Neural cell (in vitro differentiated cells): ENCODE measurements at regions not wholly inside any gene's neighbourhood (a gene's known extent, or its start where the extent isn't known, plus 50 kb on each side); places are given as distances from the start of the nearest gene placed in this dataset.

Experiments used
- H2AFZ ChIP-seq: fragments of 200-600, 300-800 bp; sonication (generic), shearing (Covaris generic); 2 replicates; pipeline ENCODE4 v1.6.0; 2014; ENCODE audit warnings: low read depth, mild to moderate bottlenecking, antibody characterized with exemption, low read length, moderate library complexity
- H3F3A ChIP-seq: fragments of 200-600 bp; shearing (Covaris generic); 2 replicates; pipeline ENCODE4 v1.6.1; 2016; ENCODE audit warnings: mild to moderate bottlenecking, moderate library complexity, mixed read lengths, antibody characterized with exemption, low read length; ENCODE audit not compliant: insufficient read depth, poor library complexity, severe bottlenecking
- H3K27ac ChIP-seq: fragments of 200-600, 300-800 bp; sonication (generic), shearing (Covaris generic); 2 replicates; pipeline ENCODE4 v1.5.1; 2014; ENCODE audit warnings: mild to moderate bottlenecking, low read length, moderate library complexity
- H3K27me3 ChIP-seq: fragments of 300-800, 200-600 bp; sonication (generic), shearing (Covaris generic); 2 replicates; pipeline ENCODE4 v1.6.0; 2014; ENCODE audit warnings: mild to moderate bottlenecking, low read depth, low read length, moderate library complexity; ENCODE audit not compliant: insufficient read depth
- H3K36me3 ChIP-seq: fragments of 300-800, 200-600 bp; sonication (generic), shearing (Covaris generic); 2 replicates; pipeline ENCODE4 v1.5.1; 2014; ENCODE audit warnings: mild to moderate bottlenecking, antibody characterized with exemption, low read length, moderate library complexity; ENCODE audit not compliant: insufficient read depth
- H3K4me2 ChIP-seq: fragments of 300-800, 200-600 bp; sonication (generic), shearing (Covaris generic); 2 replicates; pipeline ENCODE4 v1.6.0; 2014; ENCODE audit warnings: mild to moderate bottlenecking, low read length
- H3K4me3 ChIP-seq: fragments of 300-800, 200-600 bp; sonication (generic), shearing (Covaris generic); 2 replicates; pipeline ENCODE4 v1.5.1; 2014; ENCODE audit warnings: mild to moderate bottlenecking, low read length, moderate library complexity
- H3K79me2 ChIP-seq: fragments of 200-600 bp; shearing (Covaris generic); replicated peaks from 2 replicates; pipeline ENCODE4 v1.6.0; 2014; ENCODE audit warnings: mild to moderate bottlenecking, low read length, moderate library complexity; ENCODE audit not compliant: insufficient read depth
- H3K9ac ChIP-seq: fragments of 300-800, 200-600 bp; sonication (generic), shearing (Covaris generic); 2 replicates; pipeline ENCODE4 v1.6.1; 2016; ENCODE audit warnings: mild to moderate bottlenecking, low read length, mixed read lengths
- H3K9me2 ChIP-seq: fragments of 200-600 bp; shearing (Covaris generic); 2 replicates; pipeline ENCODE4 v1.6.1; 2016; ENCODE audit warnings: mild to moderate bottlenecking, low read length, mixed read lengths; ENCODE audit not compliant: insufficient read depth
- H3K9me3 ChIP-seq: fragments of 200-600, 300-800 bp; sonication (generic), shearing (Covaris generic); 2 replicates; pipeline ENCODE4 v1.6.1; 2016; ENCODE audit warnings: mild to moderate bottlenecking, mixed run types, low read length, moderate library complexity, mixed read lengths
- H4K20me1 ChIP-seq: fragments of 200-600 bp; shearing (Covaris generic); 2 replicates; pipeline ENCODE4 v1.6.1; 2016; ENCODE audit warnings: mild to moderate bottlenecking, mixed run types; ENCODE audit not compliant: insufficient read depth
- EP300 ChIP-seq: fragments of 450-650 bp; conservative IDR thresholded peaks from 2 replicates; pipeline ENCODE4 v1.6.1; 2014; ENCODE audit warnings: antibody characterized with exemption, mild to moderate bottlenecking, moderate library complexity; ENCODE audit not compliant: poor library complexity, severe bottlenecking
- EZH2 ChIP-seq: fragments of 200-600, 300-800 bp; shearing (Covaris generic), sonication (generic); IDR thresholded peaks from 2 replicates; pipeline ENCODE4 v1.6.1; 2014; ENCODE audit warnings: antibody characterized with exemption, low read length, borderline replicate concordance, mild to moderate bottlenecking; ENCODE audit not compliant: insufficient read depth, poor library complexity, severe bottlenecking
- MXI1 ChIP-seq: fragments of 450-650 bp; conservative IDR thresholded peaks from 2 replicates; pipeline ENCODE4 v1.6.1; 2014; ENCODE audit warnings: antibody characterized with exemption, mild to moderate bottlenecking; ENCODE audit not compliant: poor library complexity, severe bottlenecking
- POLR2AphosphoS5 ChIP-seq: IDR thresholded peaks from 2 replicates; pipeline ENCODE4 v1.6.1; 2012
- RAD21 ChIP-seq: fragments of 450-650 bp; conservative IDR thresholded peaks from 2 replicates; pipeline ENCODE4 v1.6.1; 2014; ENCODE audit warnings: antibody characterized with exemption, mild to moderate bottlenecking, moderate library complexity
- SMC3 ChIP-seq: fragments of 450-650 bp; conservative IDR thresholded peaks from 2 replicates; pipeline ENCODE4 v1.6.1; 2014; ENCODE audit warnings: antibody characterized with exemption, mild to moderate bottlenecking, moderate library complexity; ENCODE audit not compliant: poor library complexity
- TAF1 ChIP-seq: IDR thresholded peaks from 2 replicates; pipeline ENCODE4 v1.6.1; 2012; ENCODE audit warnings: low read depth
- TF ChIP-seq, protein P1 (sequence below): IDR thresholded peaks from 2 replicates; pipeline ENCODE4 v1.6.1; 2012; ENCODE audit warnings: borderline replicate concordance
- TF ChIP-seq, protein P2 (sequence below): fragments of 450-650 bp; IDR thresholded peaks from 2 replicates; pipeline ENCODE4 v1.5.1; 2014; ENCODE audit warnings: antibody characterized with exemption, mild to moderate bottlenecking, moderate library complexity; ENCODE audit not compliant: poor library complexity, severe bottlenecking

DNA sequence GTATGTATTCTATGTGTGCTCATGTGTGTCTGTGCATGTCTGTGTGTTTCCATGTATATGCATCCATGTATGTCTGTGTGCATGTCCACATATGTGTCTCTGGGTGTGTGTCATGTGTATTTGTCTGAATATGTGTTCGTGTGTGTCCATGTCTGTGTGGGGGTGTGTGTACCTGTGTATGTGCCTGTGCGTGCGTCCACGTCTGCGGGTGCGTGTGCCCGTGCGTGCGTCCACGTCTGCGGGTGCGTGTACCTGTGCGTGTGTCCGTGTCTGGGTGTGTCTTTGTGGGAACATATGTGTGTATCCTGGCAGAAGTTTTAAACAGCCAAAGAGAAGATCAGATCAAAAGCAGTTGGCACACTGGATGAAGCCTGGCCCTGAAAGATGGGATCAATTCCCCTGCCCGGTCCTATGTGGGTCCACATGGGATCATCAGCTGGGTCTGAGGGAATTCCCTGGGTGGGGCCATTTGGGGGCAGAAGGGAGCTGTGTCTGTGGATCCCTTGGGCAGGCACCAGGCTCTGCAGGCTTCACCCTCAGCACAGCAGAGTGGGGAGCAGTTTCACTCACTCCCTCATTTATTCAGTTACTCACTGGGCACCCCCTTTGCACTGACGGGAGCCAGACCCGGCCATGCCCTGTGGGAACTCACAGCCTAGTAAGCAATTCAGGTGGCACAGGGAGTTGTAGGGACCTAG is 167.4 kb downstream of the MN1 start:
- Histone ChIP-seq H4K20me1 (no peaks in the 10 kb centered on the region), H3K9me2 (no peaks in the 10 kb centered on the region), H3K9ac (no peak overlapping the region), H3K4me3 (no peak overlapping the region), H3F3A (no peaks in the 10 kb centered on the region), H3K79me2 (no peaks in the 10 kb centered on the region), H3K4me2 (no peak overlapping the region), H3K27ac (no peak overlapping the region), H3K36me3 (no peaks in the 10 kb centered on the region), H3K9me3 (no peaks in the 10 kb centered on the region), H2AFZ (no peak overlapping the region), H3K27me3 (no peaks in the 10 kb centered on the region)
- TF ChIP-seq, protein P1, sequence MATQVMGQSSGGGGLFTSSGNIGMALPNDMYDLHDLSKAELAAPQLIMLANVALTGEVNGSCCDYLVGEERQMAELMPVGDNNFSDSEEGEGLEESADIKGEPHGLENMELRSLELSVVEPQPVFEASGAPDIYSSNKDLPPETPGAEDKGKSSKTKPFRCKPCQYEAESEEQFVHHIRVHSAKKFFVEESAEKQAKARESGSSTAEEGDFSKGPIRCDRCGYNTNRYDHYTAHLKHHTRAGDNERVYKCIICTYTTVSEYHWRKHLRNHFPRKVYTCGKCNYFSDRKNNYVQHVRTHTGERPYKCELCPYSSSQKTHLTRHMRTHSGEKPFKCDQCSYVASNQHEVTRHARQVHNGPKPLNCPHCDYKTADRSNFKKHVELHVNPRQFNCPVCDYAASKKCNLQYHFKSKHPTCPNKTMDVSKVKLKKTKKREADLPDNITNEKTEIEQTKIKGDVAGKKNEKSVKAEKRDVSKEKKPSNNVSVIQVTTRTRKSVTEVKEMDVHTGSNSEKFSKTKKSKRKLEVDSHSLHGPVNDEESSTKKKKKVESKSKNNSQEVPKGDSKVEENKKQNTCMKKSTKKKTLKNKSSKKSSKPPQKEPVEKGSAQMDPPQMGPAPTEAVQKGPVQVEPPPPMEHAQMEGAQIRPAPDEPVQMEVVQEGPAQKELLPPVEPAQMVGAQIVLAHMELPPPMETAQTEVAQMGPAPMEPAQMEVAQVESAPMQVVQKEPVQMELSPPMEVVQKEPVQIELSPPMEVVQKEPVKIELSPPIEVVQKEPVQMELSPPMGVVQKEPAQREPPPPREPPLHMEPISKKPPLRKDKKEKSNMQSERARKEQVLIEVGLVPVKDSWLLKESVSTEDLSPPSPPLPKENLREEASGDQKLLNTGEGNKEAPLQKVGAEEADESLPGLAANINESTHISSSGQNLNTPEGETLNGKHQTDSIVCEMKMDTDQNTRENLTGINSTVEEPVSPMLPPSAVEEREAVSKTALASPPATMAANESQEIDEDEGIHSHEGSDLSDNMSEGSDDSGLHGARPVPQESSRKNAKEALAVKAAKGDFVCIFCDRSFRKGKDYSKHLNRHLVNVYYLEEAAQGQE, result no peak
- TF ChIP-seq MXI1, result no peak
- TF ChIP-seq, protein P2, sequence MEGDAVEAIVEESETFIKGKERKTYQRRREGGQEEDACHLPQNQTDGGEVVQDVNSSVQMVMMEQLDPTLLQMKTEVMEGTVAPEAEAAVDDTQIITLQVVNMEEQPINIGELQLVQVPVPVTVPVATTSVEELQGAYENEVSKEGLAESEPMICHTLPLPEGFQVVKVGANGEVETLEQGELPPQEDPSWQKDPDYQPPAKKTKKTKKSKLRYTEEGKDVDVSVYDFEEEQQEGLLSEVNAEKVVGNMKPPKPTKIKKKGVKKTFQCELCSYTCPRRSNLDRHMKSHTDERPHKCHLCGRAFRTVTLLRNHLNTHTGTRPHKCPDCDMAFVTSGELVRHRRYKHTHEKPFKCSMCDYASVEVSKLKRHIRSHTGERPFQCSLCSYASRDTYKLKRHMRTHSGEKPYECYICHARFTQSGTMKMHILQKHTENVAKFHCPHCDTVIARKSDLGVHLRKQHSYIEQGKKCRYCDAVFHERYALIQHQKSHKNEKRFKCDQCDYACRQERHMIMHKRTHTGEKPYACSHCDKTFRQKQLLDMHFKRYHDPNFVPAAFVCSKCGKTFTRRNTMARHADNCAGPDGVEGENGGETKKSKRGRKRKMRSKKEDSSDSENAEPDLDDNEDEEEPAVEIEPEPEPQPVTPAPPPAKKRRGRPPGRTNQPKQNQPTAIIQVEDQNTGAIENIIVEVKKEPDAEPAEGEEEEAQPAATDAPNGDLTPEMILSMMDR, result no peak
- TF ChIP-seq TAF1, result no peak
- no peak for TF ChIP-seq RAD21
- no peak for TF ChIP-seq POLR2AphosphoS5
- TF ChIP-seq EP300, result no peak
- no peak for TF ChIP-seq EZH2
- no peak for TF ChIP-seq SMC3

DNA sequence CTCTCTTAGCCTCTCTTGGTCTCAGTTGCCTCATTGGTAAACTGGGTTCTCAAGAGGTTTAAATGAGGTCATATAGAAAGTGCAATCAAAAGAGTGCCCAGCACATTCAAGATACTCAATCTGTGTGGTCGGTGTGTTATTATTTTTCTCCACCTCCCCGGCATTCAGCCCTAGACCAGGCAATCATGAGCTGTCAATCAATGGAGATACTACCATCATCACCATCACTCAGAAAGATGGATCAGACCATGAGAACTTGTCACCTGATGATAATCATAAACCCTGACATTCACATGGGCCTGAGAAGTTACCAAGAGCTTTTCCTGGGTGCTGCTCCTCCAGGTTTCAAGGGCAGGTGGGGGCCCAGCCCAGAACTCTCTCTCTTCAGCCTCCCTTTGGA is 166.1 kb downstream of the MN1 start:
- no peak overlapping the region for H2AFZ ChIP-seq
- H3F3A ChIP-seq, result no peaks in the 10 kb centered on the region
- no peaks in the 10 kb centered on the region for H4K20me1 ChIP-seq
- no peak overlapping the region for H3K27ac ChIP-seq
- no peak overlapping the region for H3K4me3 ChIP-seq
- no peaks in the 10 kb centered on the region for H3K27me3 ChIP-seq
- TF ChIP-seq EZH2 (no peak), POLR2AphosphoS5 (no peak), TAF1 (no peak)
- TF ChIP-seq, protein P2, result no peak
- H3K4me2 ChIP-seq, result no peak overlapping the region
- no peaks in the 10 kb centered on the region for H3K36me3 ChIP-seq
- no peaks in the 10 kb centered on the region for H3K9me3 ChIP-seq
- no peak overlapping the region for H3K9ac ChIP-seq
- H3K9me2 ChIP-seq, result no peaks in the 10 kb centered on the region
- no peaks in the 10 kb centered on the region for H3K79me2 ChIP-seq
